Activated CD4-positive, alpha-beta T cell treated with anti-CD3 and anti-CD28 coated beads, Interleukin-2, amount 50 U/mL, for 16 hours (primary cell): ENCODE measurements at regions not wholly inside any gene's neighbourhood (a gene's known extent, or its start where the extent isn't known, plus 50 kb on each side); places are given as distances from the start of the nearest gene placed in this dataset.
"Not testable (repeated sequence)": the region's sequence is repeated elsewhere in the genome, so short reads cannot be mapped to it uniquely, and the experiment has no call there.

Experiments used
- DNase-seq: peaks from one replicate; pipeline ENCODE4 v3.0.0-alpha.2; 2020

- no peak for DNase-seq
Measured at GRCh38 chr1:111063595-111063994, 76.3 kb downstream of the DRAM2 start.

- DNase-seq: no peak
Measured at GRCh38 chr1:111062624-111063023, 77.3 kb downstream of the DRAM2 start.

- DNase-seq: no peak
Measured at GRCh38 chr1:111062081-111062480, 77.8 kb downstream of the DRAM2 start.

- DNase-seq: no peak
Measured at GRCh38 chr1:111054656-111055055, 85.2 kb downstream of the DRAM2 start.

- no peak for DNase-seq
Measured at GRCh38 chr1:111052246-111052645, 87.6 kb downstream of the DRAM2 start.

- DNase-seq: not testable (repeated sequence)
Measured at GRCh38 chr1:111048253-111048652, 84.5 kb upstream of the LRIF1 start.

GRCh38 chr1:111045033-111045722 lies 81.5 kb upstream of the LRIF1 start:
- no peak for DNase-seq

- DNase-seq: peak; percentile 57
Measured at GRCh38 chr1:111032295-111032897, 68.7 kb upstream of the LRIF1 start.

- DNase-seq: peak; percentile 71
Measured at GRCh38 chr1:111030590-111030989, 66.9 kb upstream of the LRIF1 start.

- DNase-seq: no peak
Measured at GRCh38 chr1:111025109-111025508, 61.4 kb upstream of the LRIF1 start.

- DNase-seq: no peak
Measured at GRCh38 chr1:111015222-111015621, 51.5 kb upstream of the LRIF1 start.
